Vagina (tissue), 2 donors: ENCODE measurements at regions not wholly inside any gene's neighbourhood (a gene's known extent, or its start where the extent isn't known, plus 50 kb on each side); places are given as distances from the start of the nearest gene placed in this dataset.
"Not testable (repeated sequence)": the region's sequence is repeated elsewhere in the genome, so short reads cannot be mapped to it uniquely, and the experiment has no call there.

ENCODE experiments used
- DNase-seq, 2 donors: peaks; one replicate each; pipeline ENCODE4 v3.0.0-alpha.2; 2017; ENCODE audit errors: extremely low spot score in 2 of 2
- H3K27ac ChIP-seq: fragments of 200-600 bp; sonication (generic); one replicate; pipeline ENCODE4 v1.5.1; 2019
- H3K27me3 ChIP-seq: fragments of 200-600 bp; sonication (generic); one replicate; pipeline ENCODE4 v1.5.1; 2019
- H3K36me3 ChIP-seq, 2 donors: fragments of 200-600 bp; sonication (generic); one replicate each; pipeline ENCODE4 v1.5.1; 2017 to 2019
- H3K4me1 ChIP-seq: fragments of 200-600 bp; sonication (generic); one replicate; pipeline ENCODE4 v1.5.1; 2019
- H3K4me3 ChIP-seq, 2 donors: fragments of 200-600 bp; sonication (generic); 1 replicate in 1 of 2; 2 replicates in 1 of 2; pipeline ENCODE4 v1.5.1; 2016 to 2019
- H3K9me3 ChIP-seq: fragments of 200-600 bp; sonication (generic); one replicate; pipeline ENCODE4 v1.5.1; 2019
- POLR2A ChIP-seq, 2 donors: fragments of 450-650 bp; IDR thresholded peaks; one replicate each; pipeline ENCODE4 v1.6.1; 2017; ENCODE audit warnings: antibody characterized with exemption in 2 of 2, mild to moderate bottlenecking in 2 of 2, moderate library complexity in 2 of 2
- POLR2AphosphoS5 ChIP-seq, 2 donors: sonication (generic); formaldehyde crosslinking; IDR thresholded peaks; one replicate each; pipeline ENCODE4 v1.9.0; 2017; ENCODE audit warnings: antibody characterized with exemption in 2 of 2, mild to moderate bottlenecking in 2 of 2, low read depth in 1 of 2; ENCODE audit not compliant: insufficient read depth in 1 of 2
- intact Hi-C: fragments of 100-400 bp; cut with DNase I; formaldehyde crosslinking; loops from one replicate; pipeline ENCODE4 v1.15.1; 2023
- TF ChIP-seq, protein P1 (sequence below), 3 experiments: fragments of 450-650 bp in 2 of 3; fragments of 200-600 bp in 1 of 3; sonication (generic) in 1 of 3; IDR thresholded peaks; one replicate each; pipeline ENCODE4 v1.5.1; 2017 to 2019; ENCODE audit warnings: antibody characterized with exemption in 3 of 3, mild to moderate bottlenecking in 2 of 3, moderate library complexity in 2 of 3

DNA sequence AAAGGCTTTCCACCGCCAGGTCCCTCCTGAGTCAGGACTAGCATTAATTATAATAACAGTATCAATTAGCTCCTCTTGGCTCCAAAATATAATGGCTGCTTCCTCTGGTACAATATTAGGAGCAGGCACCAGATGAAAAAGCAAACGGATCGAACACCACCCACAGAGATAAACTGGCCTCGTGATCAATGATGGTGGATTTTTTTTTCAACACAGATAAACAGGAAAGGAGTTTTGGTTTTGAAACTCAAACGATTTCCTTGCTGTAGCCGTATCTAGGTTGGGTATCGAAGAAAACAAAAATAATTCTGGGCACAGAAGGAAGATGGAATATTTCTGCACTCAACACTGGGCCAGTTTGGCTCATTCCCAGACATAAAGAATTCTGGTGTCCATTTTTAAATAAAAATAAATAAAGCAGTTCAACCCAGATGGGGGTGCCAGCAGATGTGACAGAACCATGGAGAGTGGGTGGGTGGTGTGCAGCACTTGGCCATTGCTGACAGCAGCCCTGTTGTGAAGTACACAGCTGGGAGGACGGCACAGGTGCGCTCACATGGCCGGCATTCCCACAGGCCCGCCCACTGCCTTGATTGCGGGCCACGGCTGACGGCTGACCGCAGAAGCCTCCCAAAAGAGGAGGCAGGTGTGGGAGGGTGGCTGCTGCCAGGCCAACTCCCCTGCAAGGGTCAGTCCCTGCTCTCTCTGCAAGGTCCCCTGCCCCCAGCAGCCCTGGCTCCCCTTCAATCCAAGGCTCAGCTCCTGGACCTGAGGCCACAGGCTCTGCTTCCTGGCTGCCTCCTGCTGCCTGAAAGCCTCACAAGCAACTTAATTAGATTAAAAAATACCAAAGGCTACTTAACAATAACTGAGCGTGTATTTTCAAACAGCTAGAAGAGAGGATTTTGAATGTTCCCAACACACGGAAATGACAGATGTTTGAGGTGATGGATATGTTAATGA, 351.9 kb upstream of the ID2 start:
- TF ChIP-seq, protein P1, sequence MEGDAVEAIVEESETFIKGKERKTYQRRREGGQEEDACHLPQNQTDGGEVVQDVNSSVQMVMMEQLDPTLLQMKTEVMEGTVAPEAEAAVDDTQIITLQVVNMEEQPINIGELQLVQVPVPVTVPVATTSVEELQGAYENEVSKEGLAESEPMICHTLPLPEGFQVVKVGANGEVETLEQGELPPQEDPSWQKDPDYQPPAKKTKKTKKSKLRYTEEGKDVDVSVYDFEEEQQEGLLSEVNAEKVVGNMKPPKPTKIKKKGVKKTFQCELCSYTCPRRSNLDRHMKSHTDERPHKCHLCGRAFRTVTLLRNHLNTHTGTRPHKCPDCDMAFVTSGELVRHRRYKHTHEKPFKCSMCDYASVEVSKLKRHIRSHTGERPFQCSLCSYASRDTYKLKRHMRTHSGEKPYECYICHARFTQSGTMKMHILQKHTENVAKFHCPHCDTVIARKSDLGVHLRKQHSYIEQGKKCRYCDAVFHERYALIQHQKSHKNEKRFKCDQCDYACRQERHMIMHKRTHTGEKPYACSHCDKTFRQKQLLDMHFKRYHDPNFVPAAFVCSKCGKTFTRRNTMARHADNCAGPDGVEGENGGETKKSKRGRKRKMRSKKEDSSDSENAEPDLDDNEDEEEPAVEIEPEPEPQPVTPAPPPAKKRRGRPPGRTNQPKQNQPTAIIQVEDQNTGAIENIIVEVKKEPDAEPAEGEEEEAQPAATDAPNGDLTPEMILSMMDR (IDR thresholded peaks at IDR 0.05): no peak
- peak in 1 of 2 donors; percentile 30 for TF ChIP-seq POLR2AphosphoS5 (IDR thresholded peaks at IDR 0.05; ENCODE audit: insufficient read depth in 1 of 2, low read depth in 1 of 2)
- Histone ChIP-seq H3K27me3 (no peaks in the 10 kb centered on the region), H3K9me3 (no peaks in the 10 kb centered on the region), H3K4me1 (no peaks in the 10 kb centered on the region), H3K36me3 (no peaks in the 10 kb centered on the region), H3K4me3 (no peak overlapping the region), H3K27ac (no peak overlapping the region)
- intact Hi-C loops: no loop called here
- no peak for DNase-seq

DNA sequence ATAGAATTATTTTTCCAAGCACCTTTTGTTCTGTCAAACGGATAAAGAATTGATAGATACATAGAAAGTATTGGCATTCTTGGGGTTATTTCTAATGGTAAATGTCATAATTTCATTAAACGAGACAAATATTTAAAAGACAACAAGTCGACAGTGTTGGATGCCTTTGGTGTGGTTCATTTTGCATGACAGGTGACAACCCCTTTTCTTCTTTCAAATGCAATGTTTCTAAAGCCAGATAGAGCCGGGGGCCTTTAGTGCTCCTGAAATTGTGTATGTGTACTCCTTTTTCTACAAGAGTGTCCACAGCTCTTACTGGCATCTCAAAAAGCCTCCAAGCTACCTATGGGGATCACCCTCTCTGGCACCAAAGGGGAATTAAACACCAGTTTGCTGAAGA, 350.8 kb upstream of the ID2 start:
- no peak for DNase-seq
- no peaks in the 10 kb centered on the region for H3K9me3 ChIP-seq
- no peak overlapping the region for H3K27ac ChIP-seq
- H3K4me1 ChIP-seq: no peaks in the 10 kb centered on the region
- intact Hi-C loops: no loop called here
- H3K4me3 ChIP-seq: no peak overlapping the region
- TF ChIP-seq POLR2A (IDR thresholded peaks at IDR 0.05) (no peak), POLR2AphosphoS5 (IDR thresholded peaks at IDR 0.05; ENCODE audit: insufficient read depth in 1 of 2, low read depth in 1 of 2) (no peak)
- TF ChIP-seq, protein P1 (IDR thresholded peaks at IDR 0.05): no peak
- H3K36me3 ChIP-seq: no peaks in the 10 kb centered on the region
- no peaks in the 10 kb centered on the region for H3K27me3 ChIP-seq

DNA sequence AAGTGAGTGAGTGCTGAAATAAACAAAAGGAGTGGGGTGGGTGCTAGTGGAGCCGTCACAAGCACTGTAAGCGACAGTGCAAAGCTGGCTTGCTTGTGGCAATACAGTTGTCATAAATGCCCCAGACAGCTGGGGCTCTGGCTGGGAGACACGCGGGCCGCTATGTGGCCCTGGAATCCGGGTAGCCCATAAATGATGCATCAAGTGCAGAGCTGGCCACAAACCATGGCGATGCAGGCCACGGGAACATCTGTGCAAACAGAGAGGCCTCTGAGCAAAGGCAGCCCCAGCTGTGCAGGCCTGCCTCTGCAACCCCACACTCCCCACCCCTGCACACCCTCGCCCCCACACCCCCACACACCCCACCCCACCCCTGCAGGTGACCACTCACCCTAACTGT, 349.2 kb upstream of the ID2 start:
- Histone ChIP-seq H3K27ac (no peak overlapping the region), H3K36me3 (no peaks in the 10 kb centered on the region), H3K9me3 (no peaks in the 10 kb centered on the region), H3K27me3 (no peaks in the 10 kb centered on the region), H3K4me1 (no peaks in the 10 kb centered on the region), H3K4me3 (no peak overlapping the region)
- intact Hi-C loops: no loop called here
- DNase-seq: no peak
- TF ChIP-seq POLR2AphosphoS5 (IDR thresholded peaks at IDR 0.05; ENCODE audit: insufficient read depth in 1 of 2, low read depth in 1 of 2) (no peak), POLR2A (IDR thresholded peaks at IDR 0.05) (no peak)

DNA sequence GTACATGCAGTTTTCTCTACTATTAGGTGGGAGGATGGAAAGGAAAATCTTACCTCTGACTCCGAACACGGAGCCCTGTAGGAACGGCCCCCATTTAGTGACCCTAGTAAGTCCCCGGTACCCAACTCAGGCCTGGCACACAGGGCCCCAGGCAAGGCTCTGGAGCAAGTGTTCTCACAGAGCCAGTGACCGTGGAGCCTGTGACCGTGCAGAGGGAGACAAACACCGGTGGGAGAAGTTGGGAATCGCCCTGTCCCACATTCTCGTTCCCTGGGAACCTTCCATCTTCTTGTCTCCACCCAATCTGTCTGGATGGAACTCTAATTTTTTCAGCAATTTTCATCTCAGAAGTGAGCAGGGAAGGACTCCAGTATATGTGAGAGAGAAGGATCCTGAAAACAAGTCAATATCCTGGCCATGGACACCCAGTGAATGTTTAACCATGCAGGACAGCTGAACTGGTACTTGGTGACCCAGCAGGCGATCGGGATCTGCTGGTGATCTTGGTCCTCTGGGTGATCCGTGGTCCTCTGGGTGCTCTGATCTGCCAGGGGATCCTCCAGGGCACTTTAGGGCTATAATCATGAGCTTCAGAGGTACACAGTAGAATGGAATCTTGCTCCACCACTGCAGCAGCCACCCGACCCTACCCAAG, 348.6 kb upstream of the ID2 start:
- Histone ChIP-seq H3K27ac (no peak overlapping the region), H3K36me3 (no peaks in the 10 kb centered on the region), H3K27me3 (no peaks in the 10 kb centered on the region), H3K4me3 (no peak overlapping the region), H3K9me3 (no peaks in the 10 kb centered on the region), H3K4me1 (no peaks in the 10 kb centered on the region)
- no peak for DNase-seq
- TF ChIP-seq, protein P1 (IDR thresholded peaks at IDR 0.05): no peak
- TF ChIP-seq POLR2AphosphoS5 (IDR thresholded peaks at IDR 0.05; ENCODE audit: insufficient read depth in 1 of 2, low read depth in 1 of 2): no peak
- no peak for TF ChIP-seq POLR2A (IDR thresholded peaks at IDR 0.05)
- intact Hi-C loops: no loop called here

- H3K27me3 ChIP-seq, H3K9me3 ChIP-seq, intact Hi-C loops, H3K36me3 ChIP-seq, H3K4me1 ChIP-seq, H3K27ac ChIP-seq, H3K4me3 ChIP-seq, DNase-seq: not testable (repeated sequence)
Measured at GRCh38 chr2:8333832-8334187, 348.0 kb upstream of the ID2 start.

GRCh38 chr2:8334866-8335325, 347.0 kb upstream of the ID2 start:
- H3K9me3 ChIP-seq: no peaks in the 10 kb centered on the region
- H3K36me3 ChIP-seq: no peaks in the 10 kb centered on the region
- H3K27ac ChIP-seq: no peak overlapping the region
- H3K27me3 ChIP-seq: no peaks in the 10 kb centered on the region
- TF ChIP-seq POLR2AphosphoS5 (IDR thresholded peaks at IDR 0.05; ENCODE audit: insufficient read depth in 1 of 2, low read depth in 1 of 2): no peak
- H3K4me3 ChIP-seq: no peak overlapping the region
- intact Hi-C loops: loop anchor here (5.0 kb wide), 1 partner anchor 783 kb away; no protein-coding TSS in a partner anchor
- DNase-seq: no peak
- no peaks in the 10 kb centered on the region for H3K4me1 ChIP-seq
